ENCODE measurements at regions not wholly inside any gene's neighbourhood (a gene's known extent, or its start where the extent isn't known, plus 50 kb on each side); places are given as distances from the start of the nearest gene placed in this dataset.

- no peak for TF ChIP-seq POLR2A (IDR thresholded peaks at IDR 0.05)
- no peak for TF ChIP-seq CTCF (IDR thresholded peaks at IDR 0.05)
- TF ChIP-seq EP300 (IDR thresholded peaks at IDR 0.05): no peak
- TF ChIP-seq POLR2AphosphoS5 (IDR thresholded peaks at IDR 0.05): no peak
Measured at GRCh38 chr10:78993261-78993945, 75.4 kb upstream of the ZMIZ1 start.
